ENCODE measurements at regions not wholly inside any gene's neighbourhood (a gene's known extent, or its start where the extent isn't known, plus 50 kb on each side); places are given as distances from the start of the nearest gene placed in this dataset.

DNA sequence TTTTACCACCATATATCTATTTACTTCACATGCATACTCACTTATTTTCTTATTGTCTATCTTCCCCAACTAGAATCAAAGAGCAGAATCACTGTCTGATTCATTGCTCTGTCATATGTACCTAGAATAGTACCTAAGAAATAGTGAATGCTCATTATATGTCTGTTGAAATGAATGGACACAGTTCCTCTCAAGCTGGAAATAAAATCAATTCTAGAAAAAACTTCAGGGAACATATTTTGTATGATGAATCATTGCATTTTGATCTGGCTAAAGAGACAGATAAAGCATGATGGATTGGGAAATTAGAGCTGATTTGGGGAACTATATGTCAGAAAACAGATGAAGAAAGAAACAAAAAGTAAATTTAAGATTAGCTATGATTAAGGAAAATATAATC, 623.3 kb downstream of the C12orf50 start:
- TF ChIP-seq YY1 (IDR thresholded peaks at IDR 0.05; ENCODE audit: insufficient read depth, insufficient read length) (no peak), ZNF274 (IDR thresholded peaks at IDR 0.05; ENCODE audit: low read depth, low read length) (no peak), SUZ12 (IDR thresholded peaks at IDR 0.05; ENCODE audit: extremely low read depth, insufficient read depth, insufficient read length) (no peak)
